NT2/D1 (cell line): ENCODE measurements at regions not wholly inside any gene's neighbourhood (a gene's known extent, or its start where the extent isn't known, plus 50 kb on each side); places are given as distances from the start of the nearest gene placed in this dataset.

ENCODE experiments used
- SUZ12 ChIP-seq: IDR thresholded peaks from 2 replicates; pipeline ENCODE4 v1.6.1; 2011; ENCODE audit not compliant: insufficient read length, insufficient read depth; ENCODE audit errors: extremely low read depth
- YY1 ChIP-seq: IDR thresholded peaks from 2 replicates; pipeline ENCODE4 v1.6.1; 2011; ENCODE audit not compliant: insufficient read length, insufficient read depth
- ZNF274 ChIP-seq: IDR thresholded peaks from 2 replicates; pipeline ENCODE4 v1.6.1; 2011; ENCODE audit warnings: mild to moderate bottlenecking, low read depth, low read length

GRCh38 chr5:128645581-128645980 lies 107.5 kb upstream of the FBN2 start:
- TF ChIP-seq ZNF274, result no peak
- TF ChIP-seq YY1, result no peak
- TF ChIP-seq SUZ12, result no peak
